HCT116 (cell line): ENCODE measurements at regions not wholly inside any gene's neighbourhood (a gene's known extent, or its start where the extent isn't known, plus 50 kb on each side); places are given as distances from the start of the nearest gene placed in this dataset.

Source experiments
- ATAC-seq: fragments of 200-7000 bp; cut with Tn5 transposase; 2 replicates; pipeline ENCODE4 v1.9.1; 2020; ENCODE audit warnings: mild to moderate bottlenecking, moderate library complexity
- BruUV-seq: library from RNA; stranded (reverse); fragments of 400-500 nt; replicated peaks from 2 replicates; lab custom pipeline; 2021; lab: Mats Ljungman, UMichigan
- CTCF ChIA-PET: fragments of 300-600 bp; sonication (Branson Sonifier 250); formaldehyde crosslinking; loops from one replicate; lab custom pipeline; 2021; ENCODE audit warnings: antibody characterized with exemption; lab: Charles Lee
- POLR2A ChIA-PET: fragments of 300-600, 350-600 bp; sonication (Branson Sonifier 250); formaldehyde crosslinking; loops from one replicate; lab custom pipeline; 2021; ENCODE audit warnings: antibody characterized with exemption; lab: Charles Lee
- RAD21 ChIA-PET, 2 experiments: fragments of 300-600 bp; sonication (Branson Sonifier 250); formaldehyde crosslinking; loops; one replicate each; lab custom pipeline; 2023; ENCODE audit warnings: low total read pairs in 2 of 2; ENCODE audit not compliant: uncharacterized antibody in 2 of 2, unreplicated experiment in 2 of 2, low non-redundant PET in 1 of 2; lab: Charles Lee
- DNase-seq: peaks from one replicate; pipeline ENCODE4 v3.0.0-alpha.2; 2010; ENCODE audit warnings: low read depth, low spot score
- H2AFZ ChIP-seq: fragments of 200-600 bp; shearing (Covaris generic), sonication (generic); 2 replicates; pipeline ENCODE4 v1.6.1; 2017; ENCODE audit warnings: low read depth, mixed run types, mixed read lengths, antibody characterized with exemption, low read length; ENCODE audit not compliant: poor library complexity, severe bottlenecking
- H3K27ac ChIP-seq: 2 replicates; pipeline ENCODE4 v1.5.1; 2012; ENCODE audit warnings: low read depth, low read length
- H3K27me3 ChIP-seq: fragments of 200-600 bp; sonication (generic); 2 replicates; pipeline ENCODE4 v1.6.1; 2016; ENCODE audit warnings: mixed run types, low read length, mixed read lengths; ENCODE audit not compliant: insufficient read depth
- H3K36me3 ChIP-seq, 2 experiments: fragments of 200-500 bp in 1 of 2; fragments of 200-600 bp in 1 of 2; sonication (Bioruptor generic) in 1 of 2; sonication (generic) in 1 of 2; 2 replicates each; pipeline versions ENCODE4 v1.5.1 to v1.6.1; 2014 to 2016; ENCODE audit warnings: low read length in 2 of 2, inconsistent platforms in 1 of 2, mixed read lengths in 1 of 2, mixed run types in 1 of 2; ENCODE audit not compliant: insufficient read depth in 2 of 2, control insufficient read depth in 1 of 2
- H3K4me1 ChIP-seq, 2 experiments: fragments of 200-600 bp in 1 of 2; sonication (generic) in 1 of 2; 2 replicates each; pipeline versions ENCODE4 v1.5.1 to v1.6.1; 2012 to 2017; ENCODE audit warnings: low read length in 2 of 2, inconsistent platforms in 1 of 2, mild to moderate bottlenecking in 1 of 2, mixed read lengths in 1 of 2, mixed run types in 1 of 2, moderate library complexity in 1 of 2; ENCODE audit not compliant: insufficient read depth in 2 of 2, control insufficient read depth in 1 of 2
- H3K4me2 ChIP-seq: fragments of 200-600 bp; sonication (generic); 2 replicates; pipeline ENCODE4 v1.6.1; 2017; ENCODE audit warnings: mixed run types, low read length, mixed read lengths
- H3K4me3 ChIP-seq, 2 experiments: fragments of 200-600 bp in 1 of 2; sonication (generic) in 1 of 2; replicated peaks in 1 of 2; 2 replicates each; pipeline ENCODE4 v1.5.1; 2011 to 2016; ENCODE audit warnings: low read length in 2 of 2, control low read depth in 1 of 2, low read depth in 1 of 2, mild to moderate bottlenecking in 1 of 2, mixed read lengths in 1 of 2, mixed run types in 1 of 2
- H3K79me2 ChIP-seq: fragments of 200-600 bp; sonication (generic); 2 replicates; pipeline ENCODE4 v1.6.1; 2017; ENCODE audit warnings: mild to moderate bottlenecking, mixed run types, low read length, moderate library complexity, mixed read lengths; ENCODE audit not compliant: insufficient read depth
- H3K9ac ChIP-seq: fragments of 200-600 bp; sonication (generic); 2 replicates; pipeline ENCODE4 v1.6.1; 2016; ENCODE audit warnings: low read length, mixed read lengths
- H3K9me2 ChIP-seq: fragments of 200-600 bp; sonication (generic), shearing (Covaris generic); 2 replicates; pipeline ENCODE4 v1.6.1; 2017; ENCODE audit warnings: mixed run types, mild to moderate bottlenecking, moderate library complexity; ENCODE audit not compliant: insufficient read depth
- H3K9me3 ChIP-seq, 2 experiments: fragments of 200-500 bp in 1 of 2; fragments of 200-600 bp in 1 of 2; sonication (Bioruptor generic) in 1 of 2; sonication (generic) in 1 of 2; 2 replicates each; pipeline ENCODE4 v1.6.1; 2014 to 2017; ENCODE audit warnings: low read length in 2 of 2, mixed read lengths in 2 of 2, inconsistent platforms in 1 of 2, low read depth in 1 of 2, mild to moderate bottlenecking in 1 of 2, mixed run types in 1 of 2, moderate library complexity in 1 of 2; ENCODE audit not compliant: control insufficient read depth in 1 of 2, insufficient read depth in 1 of 2
- H4K20me1 ChIP-seq: fragments of 200-600 bp; sonication (generic), shearing (Covaris generic); 2 replicates; pipeline ENCODE4 v1.6.1; 2017; ENCODE audit warnings: mixed run types, mild to moderate bottlenecking, moderate library complexity; ENCODE audit not compliant: insufficient read depth
- CBX3 ChIP-seq: IDR thresholded peaks from 2 replicates; pipeline ENCODE4 v1.6.1; 2012; ENCODE audit warnings: low read depth
- CEBPB ChIP-seq: IDR thresholded peaks from 2 replicates; pipeline ENCODE4 v1.6.1; 2012; ENCODE audit warnings: low read depth
- EGR1 ChIP-seq: IDR thresholded peaks from 2 replicates; pipeline ENCODE4 v1.6.1; 2012; ENCODE audit warnings: low read depth
- ELF1 ChIP-seq: IDR thresholded peaks from 2 replicates; pipeline ENCODE4 v1.6.1; 2012; ENCODE audit warnings: low read depth, borderline replicate concordance
- EZH2 ChIP-seq: fragments of 200-600 bp; sonication (generic); IDR thresholded peaks from 2 replicates; pipeline ENCODE4 v1.6.1; 2017; ENCODE audit warnings: antibody characterized with exemption, mixed run types
- EZH2phosphoT487 ChIP-seq: fragments of 200-600 bp; IDR thresholded peaks from 2 replicates; pipeline ENCODE4 v1.6.1; 2018; ENCODE audit warnings: antibody characterized with exemption, borderline replicate concordance
- FOSL1 ChIP-seq: IDR thresholded peaks from 2 replicates; pipeline ENCODE4 v1.6.1; 2012; ENCODE audit warnings: low read depth
- JUND ChIP-seq: IDR thresholded peaks from 2 replicates; pipeline ENCODE4 v1.6.1; 2012
- POLR2AphosphoS5 ChIP-seq: IDR thresholded peaks from 2 replicates; pipeline ENCODE4 v1.6.1; 2011; ENCODE audit warnings: mild to moderate bottlenecking, low read depth, low read length, moderate library complexity
- RAD21 ChIP-seq: IDR thresholded peaks from 2 replicates; pipeline ENCODE4 v1.6.1; 2012; ENCODE audit warnings: low read depth, mild to moderate bottlenecking
- SIN3A ChIP-seq: IDR thresholded peaks from 2 replicates; pipeline ENCODE4 v1.6.1; 2012; ENCODE audit warnings: low read depth
- SP1 ChIP-seq: IDR thresholded peaks from 2 replicates; pipeline ENCODE4 v1.6.1; 2012; ENCODE audit warnings: low read depth
- SRF ChIP-seq: IDR thresholded peaks from 2 replicates; pipeline ENCODE4 v1.6.1; 2012; ENCODE audit warnings: low read depth
- YY1 ChIP-seq: IDR thresholded peaks from 2 replicates; pipeline ENCODE4 v1.6.1; 2011; ENCODE audit warnings: low read length, low read depth, moderate library complexity, mild to moderate bottlenecking; ENCODE audit not compliant: insufficient replicate concordance; ENCODE audit errors: extremely low read depth
- ZFX ChIP-seq: fragments of 450-650 bp; IDR thresholded peaks from 2 replicates; pipeline ENCODE4 v1.6.1; 2017
- ZNF274 ChIP-seq: fragments of 200-500 bp; sonication (Bioruptor generic); IDR thresholded peaks from 2 replicates; pipeline ENCODE4 v1.6.1; 2014; ENCODE audit warnings: mild to moderate bottlenecking, low read depth, low read length, inconsistent platforms
- intact Hi-C: fragments of 100-400 bp; cut with micrococcal nuclease; formaldehyde crosslinking; loops from 2 replicates; pipeline ENCODE4 v1.10.0; 2022
- TF ChIP-seq, protein P1 (sequence below): IDR thresholded peaks from 2 replicates; pipeline ENCODE4 v1.6.1; 2012; ENCODE audit warnings: low read depth

DNA sequence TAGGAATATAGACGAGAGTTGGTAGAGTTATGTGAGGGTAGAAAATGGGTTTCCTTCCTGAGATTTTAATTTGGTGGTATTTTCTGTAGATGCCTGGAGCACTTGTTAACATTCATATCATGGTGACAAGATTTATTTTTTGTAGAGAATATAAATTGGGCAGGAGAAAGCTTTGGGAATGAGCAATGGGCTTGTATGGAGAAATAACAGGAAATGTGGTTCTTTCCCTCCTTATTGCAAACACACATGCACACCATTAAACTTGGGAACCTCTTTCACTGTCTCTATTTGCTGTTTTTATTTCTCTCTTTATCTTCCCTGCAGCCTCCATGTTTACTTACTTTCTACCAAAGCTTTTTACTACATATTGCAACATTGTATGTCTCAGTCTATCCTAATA lies 1653.6 kb downstream of the OLFM4 start:
- H3K4me2 ChIP-seq: no peak overlapping the region
- intact Hi-C loops: no loop called here
- no peaks in the 10 kb centered on the region for H3K9me2 ChIP-seq
- POLR2A ChIA-PET: no interaction called here
- no peaks in the 10 kb centered on the region for H3K4me1 ChIP-seq
- no peaks in the 10 kb centered on the region for H3K27me3 ChIP-seq
- H3K9ac ChIP-seq: no peak overlapping the region
- H3K79me2 ChIP-seq: no peaks in the 10 kb centered on the region
- RAD21 ChIA-PET: no interaction called here
- no peaks in the 10 kb centered on the region for H3K36me3 ChIP-seq
- no peak overlapping the region for H3K4me3 ChIP-seq
- no peak overlapping the region for H3K27ac ChIP-seq
- no peaks in the 10 kb centered on the region for H4K20me1 ChIP-seq
- no peak for DNase-seq
- BruUV-seq: no TSS peak
- H2AFZ ChIP-seq: no peak overlapping the region
- peaks cover 12 to 34% of the 10 kb centered on the region in 2 experiments; a peak in 2 of 4 replicates for H3K9me3 ChIP-seq
- no peak for TF ChIP-seq CBX3
- no peak for TF ChIP-seq SIN3A
- no peak for TF ChIP-seq JUND
- TF ChIP-seq POLR2AphosphoS5: no peak
- no peak for TF ChIP-seq EGR1
- TF ChIP-seq YY1: no peak
- no peak for TF ChIP-seq FOSL1
- TF ChIP-seq ZNF274: no peak
- TF ChIP-seq ZFX: no peak
- no peak for TF ChIP-seq EZH2
- no peak for TF ChIP-seq EZH2phosphoT487
- TF ChIP-seq CEBPB: no peak
- TF ChIP-seq, protein P1, sequence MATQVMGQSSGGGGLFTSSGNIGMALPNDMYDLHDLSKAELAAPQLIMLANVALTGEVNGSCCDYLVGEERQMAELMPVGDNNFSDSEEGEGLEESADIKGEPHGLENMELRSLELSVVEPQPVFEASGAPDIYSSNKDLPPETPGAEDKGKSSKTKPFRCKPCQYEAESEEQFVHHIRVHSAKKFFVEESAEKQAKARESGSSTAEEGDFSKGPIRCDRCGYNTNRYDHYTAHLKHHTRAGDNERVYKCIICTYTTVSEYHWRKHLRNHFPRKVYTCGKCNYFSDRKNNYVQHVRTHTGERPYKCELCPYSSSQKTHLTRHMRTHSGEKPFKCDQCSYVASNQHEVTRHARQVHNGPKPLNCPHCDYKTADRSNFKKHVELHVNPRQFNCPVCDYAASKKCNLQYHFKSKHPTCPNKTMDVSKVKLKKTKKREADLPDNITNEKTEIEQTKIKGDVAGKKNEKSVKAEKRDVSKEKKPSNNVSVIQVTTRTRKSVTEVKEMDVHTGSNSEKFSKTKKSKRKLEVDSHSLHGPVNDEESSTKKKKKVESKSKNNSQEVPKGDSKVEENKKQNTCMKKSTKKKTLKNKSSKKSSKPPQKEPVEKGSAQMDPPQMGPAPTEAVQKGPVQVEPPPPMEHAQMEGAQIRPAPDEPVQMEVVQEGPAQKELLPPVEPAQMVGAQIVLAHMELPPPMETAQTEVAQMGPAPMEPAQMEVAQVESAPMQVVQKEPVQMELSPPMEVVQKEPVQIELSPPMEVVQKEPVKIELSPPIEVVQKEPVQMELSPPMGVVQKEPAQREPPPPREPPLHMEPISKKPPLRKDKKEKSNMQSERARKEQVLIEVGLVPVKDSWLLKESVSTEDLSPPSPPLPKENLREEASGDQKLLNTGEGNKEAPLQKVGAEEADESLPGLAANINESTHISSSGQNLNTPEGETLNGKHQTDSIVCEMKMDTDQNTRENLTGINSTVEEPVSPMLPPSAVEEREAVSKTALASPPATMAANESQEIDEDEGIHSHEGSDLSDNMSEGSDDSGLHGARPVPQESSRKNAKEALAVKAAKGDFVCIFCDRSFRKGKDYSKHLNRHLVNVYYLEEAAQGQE: no peak
- TF ChIP-seq ELF1: no peak
- no peak for TF ChIP-seq SRF
- TF ChIP-seq SP1: no peak
- TF ChIP-seq RAD21: no peak
- no peak for ATAC-seq
- CTCF ChIA-PET: no interaction called here
